HG03457 (cell line): ENCODE measurements at regions not wholly inside any gene's neighbourhood (a gene's known extent, or its start where the extent isn't known, plus 50 kb on each side); places are given as distances from the start of the nearest gene placed in this dataset.

Experiments
- ATAC-seq: cut with Tn5 transposase; IDR thresholded peaks from one replicate; pipeline ENCODE4 v1.9.1; 2021; ENCODE audit warnings: moderate number of reproducible peaks; ENCODE audit not compliant: unreplicated experiment

- no peak for ATAC-seq
Observed at GRCh38 chr20:23207826-23208540, 121.9 kb upstream of the CD93 start.

GRCh38 chr20:23206995-23207394 is 120.9 kb upstream of the CD93 start:
- no peak for ATAC-seq

- no peak for ATAC-seq
Observed at GRCh38 chr20:23206061-23206460, 119.9 kb upstream of the CD93 start.

- ATAC-seq: no peak
Observed at GRCh38 chr20:23205611-23206041, 119.5 kb upstream of the CD93 start.

GRCh38 chr20:23205211-23205610 is 119.1 kb upstream of the CD93 start:
- ATAC-seq: no peak

- no peak for ATAC-seq
Observed at GRCh38 chr20:23203951-23204730, 118.0 kb upstream of the CD93 start.

- no peak for ATAC-seq
Observed at GRCh38 chr20:23203310-23203709, 117.2 kb upstream of the CD93 start.

- no peak for ATAC-seq
Observed at GRCh38 chr20:23201658-23202057, 115.5 kb upstream of the CD93 start.

GRCh38 chr20:23200914-23201313 is 114.8 kb upstream of the CD93 start:
- ATAC-seq: no peak

- ATAC-seq: no peak
Observed at GRCh38 chr20:23200413-23200812, 114.3 kb upstream of the CD93 start.

GRCh38 chr20:23199356-23199755 is 113.2 kb upstream of the CD93 start:
- no peak for ATAC-seq

- ATAC-seq: no peak
Observed at GRCh38 chr20:23198815-23199214, 112.7 kb upstream of the CD93 start.

GRCh38 chr20:23197836-23198235 is 111.7 kb upstream of the CD93 start:
- ATAC-seq: no peak

GRCh38 chr20:23195636-23196035 is 109.5 kb upstream of the CD93 start:
- no peak for ATAC-seq

GRCh38 chr20:23193801-23194384 is 107.8 kb upstream of the CD93 start:
- no peak for ATAC-seq

- ATAC-seq: no peak
Observed at GRCh38 chr20:23192469-23192868, 106.3 kb upstream of the CD93 start.

GRCh38 chr20:23190557-23190956 is 104.4 kb upstream of the CD93 start:
- ATAC-seq: no peak

- ATAC-seq: no peak
Observed at GRCh38 chr20:23189854-23190253, 103.7 kb upstream of the CD93 start.

- ATAC-seq: no peak
Observed at GRCh38 chr20:23189341-23189740, 103.2 kb upstream of the CD93 start.

GRCh38 chr20:23188377-23189169 is 102.4 kb upstream of the CD93 start:
- ATAC-seq: no peak

GRCh38 chr20:23187751-23188150 is 101.6 kb upstream of the CD93 start:
- no peak for ATAC-seq
